ENCODE measurements at regions not wholly inside any gene's neighbourhood (a gene's known extent, or its start where the extent isn't known, plus 50 kb on each side); places are given as distances from the start of the nearest gene placed in this dataset.

DNA sequence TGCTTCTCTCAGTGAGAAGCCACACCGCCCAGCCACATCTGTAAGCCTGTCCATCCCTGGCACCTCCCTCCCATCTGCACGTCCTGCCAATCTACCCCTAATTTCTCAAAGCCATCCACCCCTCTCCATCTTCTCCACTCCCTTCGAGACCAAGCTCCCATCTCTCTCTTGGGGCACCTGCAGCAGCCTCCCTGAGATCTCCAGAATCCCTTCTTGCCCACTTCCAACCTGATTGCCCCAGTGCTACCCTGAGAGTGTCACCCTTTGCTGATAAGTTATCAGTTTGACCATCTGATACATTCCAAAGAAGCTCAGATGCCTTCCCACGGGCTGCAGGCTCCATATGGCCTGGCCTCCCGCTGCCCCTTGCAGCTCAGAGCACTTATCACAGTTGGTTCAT lies 496.1 kb downstream of the SHQ1 start:
- H3K27ac ChIP-seq, result no peak overlapping the region
- no peak overlapping the region for H2AFZ ChIP-seq (ENCODE audit: low read depth)
- no peaks in the 10 kb centered on the region for H4K20me1 ChIP-seq (ENCODE audit: insufficient read depth)
- H3K36me3 ChIP-seq (ENCODE audit: insufficient read depth), result no peaks in the 10 kb centered on the region
- H3K27me3 ChIP-seq (ENCODE audit: insufficient read depth, low read depth), result no peaks in the 10 kb centered on the region
- no peak overlapping the region for H3K4me3 ChIP-seq (IDR thresholded peaks at IDR 0.05; ENCODE audit: insufficient read depth, low read depth, low read length)
- no peaks in the 10 kb centered on the region for H3K4me1 ChIP-seq (ENCODE audit: low read depth, poor library complexity, severe bottlenecking)
- no peak overlapping the region for H3K4me2 ChIP-seq
- no peaks in the 10 kb centered on the region for H3K79me2 ChIP-seq (ENCODE audit: insufficient read depth, low read depth)
- no peak overlapping the region for H3K9ac ChIP-seq
- TF ChIP-seq, protein P1, sequence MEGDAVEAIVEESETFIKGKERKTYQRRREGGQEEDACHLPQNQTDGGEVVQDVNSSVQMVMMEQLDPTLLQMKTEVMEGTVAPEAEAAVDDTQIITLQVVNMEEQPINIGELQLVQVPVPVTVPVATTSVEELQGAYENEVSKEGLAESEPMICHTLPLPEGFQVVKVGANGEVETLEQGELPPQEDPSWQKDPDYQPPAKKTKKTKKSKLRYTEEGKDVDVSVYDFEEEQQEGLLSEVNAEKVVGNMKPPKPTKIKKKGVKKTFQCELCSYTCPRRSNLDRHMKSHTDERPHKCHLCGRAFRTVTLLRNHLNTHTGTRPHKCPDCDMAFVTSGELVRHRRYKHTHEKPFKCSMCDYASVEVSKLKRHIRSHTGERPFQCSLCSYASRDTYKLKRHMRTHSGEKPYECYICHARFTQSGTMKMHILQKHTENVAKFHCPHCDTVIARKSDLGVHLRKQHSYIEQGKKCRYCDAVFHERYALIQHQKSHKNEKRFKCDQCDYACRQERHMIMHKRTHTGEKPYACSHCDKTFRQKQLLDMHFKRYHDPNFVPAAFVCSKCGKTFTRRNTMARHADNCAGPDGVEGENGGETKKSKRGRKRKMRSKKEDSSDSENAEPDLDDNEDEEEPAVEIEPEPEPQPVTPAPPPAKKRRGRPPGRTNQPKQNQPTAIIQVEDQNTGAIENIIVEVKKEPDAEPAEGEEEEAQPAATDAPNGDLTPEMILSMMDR (conservative IDR thresholded peaks at IDR 0.05; ENCODE audit: low read depth, low read length), result no peak

DNA sequence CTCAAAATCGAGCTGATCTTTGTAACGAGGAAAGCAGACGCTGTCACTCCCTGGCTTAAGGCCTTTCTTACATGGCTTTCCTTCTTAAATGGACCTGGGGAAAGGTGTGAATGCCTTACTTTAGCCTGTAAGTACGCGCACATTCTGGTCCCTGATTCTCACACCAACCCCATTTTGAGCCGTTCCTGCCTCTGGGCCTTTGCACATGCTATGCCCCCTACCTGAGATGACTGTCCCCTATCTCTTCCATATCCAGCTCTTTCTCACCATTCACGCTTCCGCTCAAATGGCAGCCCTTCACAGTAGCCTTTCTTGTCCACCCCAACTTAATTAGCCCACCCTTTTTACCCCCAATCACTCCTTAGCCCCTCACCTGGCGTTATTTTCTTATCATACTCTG lies 496.7 kb downstream of the SHQ1 start:
- H3K4me3 ChIP-seq (IDR thresholded peaks at IDR 0.05; ENCODE audit: insufficient read depth, low read depth, low read length), result no peak overlapping the region
- H2AFZ ChIP-seq (ENCODE audit: low read depth), result no peak overlapping the region
- no peaks in the 10 kb centered on the region for H3K4me1 ChIP-seq (ENCODE audit: low read depth, poor library complexity, severe bottlenecking)
- H3K27me3 ChIP-seq (ENCODE audit: insufficient read depth, low read depth), result no peaks in the 10 kb centered on the region
- H3K36me3 ChIP-seq (ENCODE audit: insufficient read depth), result no peaks in the 10 kb centered on the region
- no peak overlapping the region for H3K9ac ChIP-seq
- no peaks in the 10 kb centered on the region for H4K20me1 ChIP-seq (ENCODE audit: insufficient read depth)
- TF ChIP-seq, protein P1 (conservative IDR thresholded peaks at IDR 0.05; ENCODE audit: low read depth, low read length), result no peak
- H3K4me2 ChIP-seq, result no peak overlapping the region
- H3K79me2 ChIP-seq (ENCODE audit: insufficient read depth, low read depth), result no peaks in the 10 kb centered on the region
- H3K27ac ChIP-seq, result no peak overlapping the region

DNA sequence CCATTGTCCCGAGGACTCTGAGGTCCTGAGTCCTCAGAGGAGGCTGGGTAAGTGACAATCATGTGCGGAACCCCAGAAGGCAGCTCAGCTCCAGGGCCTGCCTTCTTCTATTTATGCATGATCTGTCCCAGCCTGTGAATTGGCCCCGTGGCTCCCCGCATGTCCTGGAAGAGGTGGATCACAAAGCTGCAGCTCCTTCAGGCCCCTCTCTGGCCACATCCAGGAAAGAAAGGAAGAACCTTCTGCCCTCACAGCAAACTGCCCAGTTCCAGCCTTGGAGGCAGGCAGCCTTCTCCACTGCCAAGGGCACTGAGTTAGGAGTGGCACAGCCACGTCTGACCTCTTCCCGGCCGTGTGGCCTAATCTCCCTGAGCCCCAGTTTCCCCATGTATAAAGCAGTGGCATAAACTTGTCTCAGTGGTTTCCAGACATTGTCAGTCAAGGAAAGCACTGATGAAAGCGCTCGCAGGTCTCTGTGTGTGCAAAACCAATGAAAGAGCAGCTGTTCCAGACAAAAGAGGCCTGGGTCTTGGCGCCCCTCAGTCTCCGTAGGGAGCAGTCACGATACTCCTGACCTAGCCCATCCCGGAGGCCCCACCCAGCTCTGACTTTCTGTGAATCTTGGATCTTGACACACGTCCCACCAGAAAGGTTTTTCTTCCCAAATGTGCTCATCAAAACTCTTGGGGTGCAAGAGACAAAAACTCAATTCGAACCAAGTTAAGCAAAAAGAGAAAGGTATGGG lies 497.3 kb downstream of the SHQ1 start:
- no peaks in the 10 kb centered on the region for H3K27me3 ChIP-seq (ENCODE audit: insufficient read depth, low read depth)
- H3K79me2 ChIP-seq (ENCODE audit: insufficient read depth, low read depth), result no peaks in the 10 kb centered on the region
- TF ChIP-seq, protein P1 (conservative IDR thresholded peaks at IDR 0.05; ENCODE audit: low read depth, low read length), result no peak
- no peaks in the 10 kb centered on the region for H3K36me3 ChIP-seq (ENCODE audit: insufficient read depth)
- H4K20me1 ChIP-seq (ENCODE audit: insufficient read depth), result no peaks in the 10 kb centered on the region
- H3K4me3 ChIP-seq (IDR thresholded peaks at IDR 0.05; ENCODE audit: insufficient read depth, low read depth, low read length), result no peak overlapping the region
- no peak overlapping the region for H3K4me2 ChIP-seq
- H3K27ac ChIP-seq, result no peak overlapping the region
- H2AFZ ChIP-seq (ENCODE audit: low read depth), result no peak overlapping the region
- no peak overlapping the region for H3K9ac ChIP-seq
- H3K4me1 ChIP-seq (ENCODE audit: low read depth, poor library complexity, severe bottlenecking), result no peaks in the 10 kb centered on the region

DNA sequence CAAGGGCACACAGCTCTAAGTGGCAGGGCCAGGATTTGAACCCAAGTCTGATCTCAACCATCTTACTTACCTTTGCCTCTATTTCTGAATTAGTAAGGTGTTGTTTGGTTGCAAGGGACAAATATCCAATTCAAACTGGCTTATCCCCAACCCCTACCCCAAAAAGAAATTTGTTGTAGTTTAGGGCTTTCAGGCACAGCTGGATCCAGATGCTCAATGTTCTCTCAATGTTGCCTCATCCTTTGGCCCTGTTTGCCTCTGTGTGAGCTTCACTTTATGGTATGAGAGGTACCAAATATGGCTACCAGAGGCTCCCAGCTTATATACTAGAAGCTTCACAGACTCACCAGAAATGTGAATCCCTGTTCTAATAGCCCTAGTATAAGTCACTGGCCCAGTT lies 499.9 kb downstream of the SHQ1 start:
- Histone ChIP-seq H3K9ac (no peak overlapping the region), H2AFZ (ENCODE audit: low read depth) (no peak overlapping the region), H3K4me2 (no peak overlapping the region), H3K4me3 (IDR thresholded peaks at IDR 0.05; ENCODE audit: insufficient read depth, low read depth, low read length) (no peak overlapping the region), H3K27me3 (ENCODE audit: insufficient read depth, low read depth) (no peaks in the 10 kb centered on the region), H4K20me1 (ENCODE audit: insufficient read depth) (no peaks in the 10 kb centered on the region), H3K36me3 (ENCODE audit: insufficient read depth) (no peaks in the 10 kb centered on the region), H3K4me1 (ENCODE audit: low read depth, poor library complexity, severe bottlenecking) (no peaks in the 10 kb centered on the region), H3K79me2 (ENCODE audit: insufficient read depth, low read depth) (no peaks in the 10 kb centered on the region), H3K27ac (no peak overlapping the region)
- TF ChIP-seq, protein P1 (conservative IDR thresholded peaks at IDR 0.05; ENCODE audit: low read depth, low read length), result no peak
